ENCODE measurements at regions not wholly inside any gene's neighbourhood (a gene's known extent, or its start where the extent isn't known, plus 50 kb on each side); places are given as distances from the start of the nearest gene placed in this dataset.

- TF ChIP-seq EZH2 (IDR thresholded peaks at IDR 0.05; ENCODE audit: borderline replicate concordance, low read length) (no peak), CTCF (IDR thresholded peaks at IDR 0.05; ENCODE audit: low read length) (no peak)
These were observed 703.5 kb downstream of the PDHA2 start for GRCh38 chr4:96543346-96543745.
